C1 segment of cervical spinal cord (tissue), 14 donors: ENCODE measurements at regions not wholly inside any gene's neighbourhood (a gene's known extent, or its start where the extent isn't known, plus 50 kb on each side); places are given as distances from the start of the nearest gene placed in this dataset.

Experiments
- DNase-seq, 14 donors: peaks; one replicate each; lab custom pipeline; 2025; lab: John Stamatoyannopoulos, UW

DNA sequence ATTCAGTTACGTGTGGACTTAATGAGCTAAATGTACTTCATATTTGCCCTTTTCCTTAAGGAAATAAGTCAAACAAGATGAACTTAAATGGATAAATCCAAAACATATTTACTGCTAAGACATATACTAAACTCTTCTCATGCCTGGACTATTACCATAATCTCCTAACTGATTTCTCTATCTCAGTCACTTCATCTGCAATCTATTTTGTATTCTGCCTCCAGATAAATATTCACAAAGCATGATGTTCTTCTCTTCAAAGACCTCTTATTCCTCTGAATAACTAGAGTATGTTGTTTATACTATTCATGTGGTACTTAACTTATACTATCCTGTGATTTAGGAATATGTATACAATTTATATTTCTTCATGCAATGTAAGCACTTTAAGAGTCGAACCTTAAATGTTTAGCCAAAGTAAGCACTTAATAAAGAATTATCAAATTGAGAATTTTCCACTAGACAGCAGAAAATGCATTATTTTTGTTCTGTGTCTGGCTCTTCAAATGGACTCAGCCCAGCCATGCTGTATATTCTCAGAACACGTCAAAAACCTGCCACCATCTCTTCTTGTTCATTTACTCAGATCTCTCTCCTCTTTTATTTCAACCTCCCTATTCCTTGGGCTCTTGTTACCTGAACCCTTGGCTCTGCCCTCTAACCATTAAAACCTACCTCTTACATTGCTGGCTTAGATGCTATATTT is 79.9 kb upstream of the ARHGAP28 start:
- no peak for DNase-seq

- DNase-seq: no peak
These were observed 79.4 kb upstream of the ARHGAP28 start for GRCh38 chr18:6650127-6650507.

DNA sequence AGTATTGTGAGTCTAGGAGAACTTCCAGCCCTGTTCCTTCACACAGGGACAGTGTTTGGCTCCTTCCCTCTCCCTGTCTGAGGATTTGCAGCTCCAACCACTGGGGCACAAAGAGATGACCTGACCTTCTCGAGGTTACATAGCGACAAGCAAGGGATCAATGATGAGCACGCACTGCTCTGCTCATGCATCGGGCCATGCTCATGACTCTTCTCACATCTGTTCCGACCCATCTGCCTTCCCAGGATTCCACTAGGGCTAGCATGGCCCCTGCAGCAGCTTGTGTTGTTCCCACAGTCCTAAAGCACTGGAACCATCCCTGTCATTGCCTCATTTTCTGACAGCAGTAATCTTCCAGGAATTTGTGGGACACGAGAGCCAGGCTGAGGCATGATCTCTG is 78.8 kb upstream of the ARHGAP28 start:
- no peak for DNase-seq

- no peak for DNase-seq
These were observed 77.4 kb upstream of the ARHGAP28 start for GRCh38 chr18:6652098-6652497.

- no peak for DNase-seq
These were observed 75.6 kb upstream of the ARHGAP28 start for GRCh38 chr18:6653880-6654279.

- no peak for DNase-seq
These were observed 69.4 kb upstream of the ARHGAP28 start for GRCh38 chr18:6659963-6660725.

DNA sequence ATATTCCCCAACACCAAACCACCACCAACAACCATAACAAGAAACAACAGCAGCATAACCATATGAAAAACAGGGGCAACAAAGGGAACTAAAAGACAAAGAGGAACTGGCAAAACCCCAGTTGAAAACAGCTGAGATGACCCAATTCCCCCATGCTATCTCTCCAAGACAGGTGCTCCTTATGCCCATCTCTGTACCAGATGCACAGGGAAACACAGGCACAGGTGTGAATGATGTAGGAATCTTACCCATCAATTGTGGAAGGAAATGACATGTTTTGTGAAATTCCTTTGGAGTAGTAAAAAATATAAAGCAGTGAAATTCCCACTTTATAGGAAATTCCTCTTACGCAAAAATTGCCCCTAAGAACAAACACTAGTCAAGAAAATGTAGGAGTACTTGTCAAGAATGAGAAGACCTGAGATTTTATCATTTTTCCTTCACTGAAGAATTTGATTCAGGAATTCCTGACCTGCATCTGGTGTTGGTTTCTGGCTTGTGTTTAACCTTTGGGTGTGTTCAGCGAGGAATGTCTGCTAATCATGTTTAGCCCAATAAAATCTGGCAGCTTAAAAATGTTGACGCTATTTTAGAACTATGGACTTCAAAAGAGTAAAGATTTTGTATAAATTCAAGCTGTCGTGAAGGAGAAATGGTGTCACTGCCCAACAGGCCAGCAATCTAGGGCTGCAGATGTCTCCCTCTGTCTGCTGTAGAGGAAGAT is 67.7 kb upstream of the ARHGAP28 start:
- no peak for DNase-seq

DNA sequence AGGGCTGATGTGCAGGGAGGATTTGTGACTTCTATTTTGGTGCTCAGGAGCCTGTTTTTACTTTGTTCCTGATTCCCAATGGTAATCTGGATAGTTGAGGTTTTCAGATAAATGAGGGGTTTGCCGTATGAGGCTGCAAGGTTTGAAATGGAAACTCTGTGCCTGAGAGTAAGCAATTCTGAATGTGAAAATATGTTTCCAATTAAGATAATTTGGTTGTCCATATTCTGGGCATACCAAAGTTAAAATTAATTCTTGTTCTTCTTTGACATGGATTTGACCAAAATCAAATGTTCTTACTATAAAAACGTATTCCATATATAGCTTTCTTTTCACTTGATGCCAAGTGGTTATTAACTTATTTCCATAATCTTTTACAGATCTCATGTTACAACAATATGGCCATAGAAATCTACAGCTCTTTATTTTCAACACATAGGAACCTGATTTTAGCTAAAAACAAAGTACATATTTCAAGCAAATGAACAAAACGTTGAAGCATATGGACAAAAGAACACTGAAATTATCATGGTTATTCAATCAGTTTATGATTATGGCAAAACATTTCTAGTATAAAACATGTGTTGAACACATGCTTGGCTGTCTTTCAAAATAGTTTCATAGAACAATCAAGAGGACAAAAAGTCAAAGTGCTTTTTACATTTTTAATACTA is 63.4 kb upstream of the ARHGAP28 start:
- DNase-seq: no peak

- DNase-seq: no peak
These were observed 60.7 kb upstream of the ARHGAP28 start for GRCh38 chr18:6668836-6669235.

- no peak for DNase-seq
These were observed 56.7 kb upstream of the ARHGAP28 start for GRCh38 chr18:6672821-6673308.

- DNase-seq: no peak
These were observed 52.4 kb upstream of the ARHGAP28 start for GRCh38 chr18:6677086-6677485.

DNA sequence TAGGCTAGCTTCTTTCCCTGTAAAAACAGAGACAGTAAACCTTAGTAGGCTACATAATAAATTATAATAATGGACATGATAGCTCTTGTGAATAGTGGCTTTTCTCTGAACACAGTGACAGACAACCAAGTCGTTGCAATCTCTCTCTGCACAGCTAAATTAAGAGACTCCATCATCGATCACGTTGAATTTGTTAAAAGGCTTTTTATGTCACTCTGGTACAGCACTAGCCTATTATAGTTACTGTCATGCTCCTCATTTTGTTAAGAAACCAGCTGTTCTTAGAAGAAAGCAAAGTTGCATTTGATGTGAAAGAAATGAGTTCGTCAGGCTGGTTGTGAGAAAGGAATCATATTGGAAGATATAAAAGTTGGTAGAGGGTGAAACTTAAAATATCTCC is 50.3 kb upstream of the ARHGAP28 start:
- no peak for DNase-seq
